PC-3 (cell line): ENCODE measurements at regions not wholly inside any gene's neighbourhood (a gene's known extent, or its start where the extent isn't known, plus 50 kb on each side); places are given as distances from the start of the nearest gene placed in this dataset.

Experiments
- ATAC-seq: fragments of 200-7000 bp; cut with Tn5 transposase; 2 replicates; pipeline ENCODE4 v1.9.1; 2020; ENCODE audit warnings: mild to moderate bottlenecking, moderate library complexity
- BruUV-seq: library from RNA; stranded (reverse); fragments of 400-500 nt; replicated peaks from 2 replicates; lab custom pipeline; 2021; lab: Mats Ljungman, UMichigan
- CTCF ChIA-PET: fragments of 300-600 bp; sonication (Branson Sonifier 250); formaldehyde crosslinking; loops from one replicate; lab custom pipeline; 2022; ENCODE audit warnings: antibody characterized with exemption; lab: Charles Lee
- POLR2A ChIA-PET: fragments of 300-600 bp; sonication (Branson Sonifier 250); formaldehyde crosslinking; loops from one replicate; lab custom pipeline; 2022; ENCODE audit warnings: antibody characterized with exemption; ENCODE audit not compliant: unreplicated experiment; lab: Charles Lee
- DNase-seq: peaks from one replicate; pipeline ENCODE4 v3.0.0-alpha.2; 2015
- H2AFZ ChIP-seq: fragments of 300-600 bp; sonication (generic); 2 replicates; pipeline ENCODE4 v1.6.0; 2016; ENCODE audit warnings: antibody characterized with exemption, low read length
- H3F3A ChIP-seq: fragments of 300-600 bp; sonication (generic); one replicate; pipeline ENCODE4 v1.6.0; 2017; ENCODE audit warnings: antibody characterized with exemption, low read length, control low read depth, mild to moderate bottlenecking; ENCODE audit not compliant: unreplicated experiment
- H3K27ac ChIP-seq: fragments of 300-600 bp; sonication (generic); 2 replicates; pipeline ENCODE4 v1.5.1; 2016; ENCODE audit warnings: mild to moderate bottlenecking, low read length
- H3K27me3 ChIP-seq: fragments of 300-600 bp; sonication (generic); 2 replicates; pipeline ENCODE4 v1.6.1; 2016; ENCODE audit warnings: low read length, mixed read lengths
- H3K36me3 ChIP-seq: fragments of 300-600 bp; sonication (generic); 2 replicates; pipeline ENCODE4 v1.6.1; 2016; ENCODE audit warnings: low read depth, mixed run types, low read length, mixed read lengths
- H3K4me1 ChIP-seq: fragments of 300-600 bp; sonication (generic); 2 replicates; pipeline ENCODE4 v1.5.1; 2016; ENCODE audit warnings: low read length; ENCODE audit not compliant: insufficient read depth
- H3K4me2 ChIP-seq: fragments of 300-600 bp; sonication (generic); 2 replicates; pipeline ENCODE4 v1.6.0; 2016; ENCODE audit warnings: low read length
- H3K4me3 ChIP-seq: fragments of 300-600 bp; sonication (generic); 2 replicates; pipeline ENCODE4 v1.5.1; 2016; ENCODE audit warnings: mild to moderate bottlenecking, low read length, mixed read lengths
- H3K79me2 ChIP-seq: fragments of 300-600 bp; sonication (generic); 2 replicates; pipeline ENCODE4 v1.6.1; 2017; ENCODE audit warnings: low read length, mixed read lengths
- H3K9ac ChIP-seq: fragments of 300-600 bp; sonication (generic); 2 replicates; pipeline ENCODE4 v1.6.0; 2016; ENCODE audit warnings: mild to moderate bottlenecking, low read length
- H3K9me2 ChIP-seq: fragments of 300-600 bp; sonication (generic); replicated peaks from 2 replicates; pipeline ENCODE4 v1.6.1; 2016; ENCODE audit warnings: mixed run types, low read length, mixed read lengths
- H3K9me3 ChIP-seq: fragments of 300-600 bp; sonication (generic); 2 replicates; pipeline ENCODE4 v1.6.1; 2016; ENCODE audit warnings: low read length, mixed read lengths
- H4K20me1 ChIP-seq: fragments of 300-600 bp; sonication (generic); 2 replicates; pipeline ENCODE4 v1.6.1; 2016; ENCODE audit warnings: low read length, mixed read lengths
- CTCF ChIP-seq: fragments of 300-600 bp; sonication (generic); conservative IDR thresholded peaks from 2 replicates; pipeline ENCODE4 v1.5.1; 2017; ENCODE audit warnings: antibody characterized with exemption, low read depth, mild to moderate bottlenecking, low read length
- EZH2 ChIP-seq: fragments of 300-600 bp; sonication (generic); IDR thresholded peaks from one replicate; pipeline ENCODE4 v1.6.1; 2017; ENCODE audit warnings: antibody characterized with exemption, mild to moderate bottlenecking, low read length; ENCODE audit not compliant: unreplicated experiment
- EZH2phosphoT487 ChIP-seq: fragments of 300-600 bp; sonication (generic); IDR thresholded peaks from 2 replicates; pipeline ENCODE4 v1.6.1; 2018; ENCODE audit warnings: mild to moderate bottlenecking, antibody characterized with exemption, low read length, borderline replicate concordance
- intact Hi-C: fragments of 100-400 bp; cut with micrococcal nuclease; formaldehyde crosslinking; loops from 2 replicates; pipeline ENCODE4 v1.9.0; 2023

GRCh38 chr6:115634887-115635286, 425.8 kb downstream of the FRK start:
- ChIA-PET CTCF (no interaction called here), POLR2A (no interaction called here)
- no TSS peak for BruUV-seq
- Histone ChIP-seq H3K4me2 (no peak overlapping the region), H3F3A (no peaks in the 10 kb centered on the region), H2AFZ (no peak overlapping the region), H3K79me2 (no peaks in the 10 kb centered on the region), H3K4me3 (no peak overlapping the region), H3K9me3 (no peaks in the 10 kb centered on the region), H3K27me3 (no peaks in the 10 kb centered on the region), H4K20me1 (no peaks in the 10 kb centered on the region), H3K4me1 (no peaks in the 10 kb centered on the region), H3K36me3 (no peaks in the 10 kb centered on the region), H3K9ac (no peak overlapping the region), H3K9me2 (no peaks in the 10 kb centered on the region), H3K27ac (no peak overlapping the region)
- ATAC-seq (no peak), DNase-seq (no peak)
- TF ChIP-seq EZH2 (no peak), CTCF (no peak), EZH2phosphoT487 (no peak)
- intact Hi-C loops = no loop called here

- Histone ChIP-seq H3K36me3 (no peaks in the 10 kb centered on the region), H3F3A (no peaks in the 10 kb centered on the region), H2AFZ (no peak overlapping the region), H3K79me2 (no peaks in the 10 kb centered on the region), H3K27me3 (no peaks in the 10 kb centered on the region), H4K20me1 (no peaks in the 10 kb centered on the region), H3K4me1 (no peaks in the 10 kb centered on the region), H3K9ac (no peak overlapping the region), H3K4me3 (no peak overlapping the region), H3K4me2 (no peak overlapping the region), H3K9me3 (no peaks in the 10 kb centered on the region), H3K9me2 (no peaks in the 10 kb centered on the region), H3K27ac (no peak overlapping the region)
- ChIA-PET CTCF (no interaction called here), POLR2A (no interaction called here)
- intact Hi-C loops = no loop called here
- BruUV-seq = no TSS peak
- DNase-seq (no peak), ATAC-seq (no peak)
- TF ChIP-seq CTCF = no peak
- TF ChIP-seq EZH2phosphoT487 = no peak
- no peak for TF ChIP-seq EZH2
Observed at GRCh38 chr6:115634131-115634530, 426.6 kb downstream of the FRK start.

- POLR2A ChIA-PET = no interaction called here
Observed at GRCh38 chr6:115631028-115631427, 429.7 kb downstream of the FRK start.

More at GRCh38 chr6:115631028-115631427, 429.7 kb downstream of the FRK start:
- Histone ChIP-seq H2AFZ (no peak overlapping the region), H4K20me1 (no peaks in the 10 kb centered on the region), H3K27ac (no peak overlapping the region), H3K4me3 (no peak overlapping the region), H3K4me1 (no peaks in the 10 kb centered on the region), H3K4me2 (no peak overlapping the region), H3K9ac (no peak overlapping the region), H3K79me2 (no peaks in the 10 kb centered on the region), H3K9me3 (no peaks in the 10 kb centered on the region), H3K27me3 (no peaks in the 10 kb centered on the region), H3F3A (no peaks in the 10 kb centered on the region), H3K9me2 (no peaks in the 10 kb centered on the region), H3K36me3 (no peaks in the 10 kb centered on the region)
- no TSS peak for BruUV-seq
- DNase-seq = no peak
- intact Hi-C loops = no loop called here
- no peak for TF ChIP-seq EZH2
- TF ChIP-seq CTCF = no peak
- TF ChIP-seq EZH2phosphoT487 = no peak
- CTCF ChIA-PET = no interaction called here
- ATAC-seq = no peak
